ENCODE measurements at regions not wholly inside any gene's neighbourhood (a gene's known extent, or its start where the extent isn't known, plus 50 kb on each side); places are given as distances from the start of the nearest gene placed in this dataset.

- DNase-seq = peak; percentile 5
- H3K27ac ChIP-seq = no peak overlapping the region
- no peak overlapping the region for H3K4me3 ChIP-seq (ENCODE audit: low read depth, low read length)
- TF ChIP-seq, protein P1, sequence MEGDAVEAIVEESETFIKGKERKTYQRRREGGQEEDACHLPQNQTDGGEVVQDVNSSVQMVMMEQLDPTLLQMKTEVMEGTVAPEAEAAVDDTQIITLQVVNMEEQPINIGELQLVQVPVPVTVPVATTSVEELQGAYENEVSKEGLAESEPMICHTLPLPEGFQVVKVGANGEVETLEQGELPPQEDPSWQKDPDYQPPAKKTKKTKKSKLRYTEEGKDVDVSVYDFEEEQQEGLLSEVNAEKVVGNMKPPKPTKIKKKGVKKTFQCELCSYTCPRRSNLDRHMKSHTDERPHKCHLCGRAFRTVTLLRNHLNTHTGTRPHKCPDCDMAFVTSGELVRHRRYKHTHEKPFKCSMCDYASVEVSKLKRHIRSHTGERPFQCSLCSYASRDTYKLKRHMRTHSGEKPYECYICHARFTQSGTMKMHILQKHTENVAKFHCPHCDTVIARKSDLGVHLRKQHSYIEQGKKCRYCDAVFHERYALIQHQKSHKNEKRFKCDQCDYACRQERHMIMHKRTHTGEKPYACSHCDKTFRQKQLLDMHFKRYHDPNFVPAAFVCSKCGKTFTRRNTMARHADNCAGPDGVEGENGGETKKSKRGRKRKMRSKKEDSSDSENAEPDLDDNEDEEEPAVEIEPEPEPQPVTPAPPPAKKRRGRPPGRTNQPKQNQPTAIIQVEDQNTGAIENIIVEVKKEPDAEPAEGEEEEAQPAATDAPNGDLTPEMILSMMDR (IDR thresholded peaks at IDR 0.05; ENCODE audit: low read depth, low read length, missing control alignments) = no peak
- in situ Hi-C loops (cut with HindIII; ENCODE audit: low pct_ligation_motif_present, low sequenced_read_pairs) = no loop called here
- H3K27me3 ChIP-seq (replicated peaks) = no peaks in the 10 kb centered on the region
- H3K36me3 ChIP-seq (replicated peaks) = no peaks in the 10 kb centered on the region
Measured at GRCh38 chr16:56013962-56014552, 138.9 kb upstream of the CES5A start.

GRCh38 chr16:56012482-56012811, 137.3 kb upstream of the CES5A start:
- Histone ChIP-seq H3K27me3 (replicated peaks) (no peaks in the 10 kb centered on the region), H3K36me3 (replicated peaks) (no peaks in the 10 kb centered on the region), H3K27ac (no peak overlapping the region), H3K4me3 (ENCODE audit: low read depth, low read length) (no peak overlapping the region)
- no peak for DNase-seq
- TF ChIP-seq, protein P1 (IDR thresholded peaks at IDR 0.05; ENCODE audit: low read depth, low read length, missing control alignments) = no peak
- in situ Hi-C loops (cut with HindIII; ENCODE audit: low pct_ligation_motif_present, low sequenced_read_pairs) = no loop called here

- TF ChIP-seq, protein P1 (IDR thresholded peaks at IDR 0.05; ENCODE audit: low read depth, low read length, missing control alignments) = no peak
- Histone ChIP-seq H3K27me3 (replicated peaks) (no peaks in the 10 kb centered on the region), H3K36me3 (replicated peaks) (no peaks in the 10 kb centered on the region), H3K27ac (no peak overlapping the region), H3K4me3 (ENCODE audit: low read depth, low read length) (no peak overlapping the region)
- no peak for DNase-seq
- in situ Hi-C loops (cut with HindIII; ENCODE audit: low pct_ligation_motif_present, low sequenced_read_pairs) = no loop called here
Measured at GRCh38 chr16:56011808-56012481, 136.8 kb upstream of the CES5A start.

DNA sequence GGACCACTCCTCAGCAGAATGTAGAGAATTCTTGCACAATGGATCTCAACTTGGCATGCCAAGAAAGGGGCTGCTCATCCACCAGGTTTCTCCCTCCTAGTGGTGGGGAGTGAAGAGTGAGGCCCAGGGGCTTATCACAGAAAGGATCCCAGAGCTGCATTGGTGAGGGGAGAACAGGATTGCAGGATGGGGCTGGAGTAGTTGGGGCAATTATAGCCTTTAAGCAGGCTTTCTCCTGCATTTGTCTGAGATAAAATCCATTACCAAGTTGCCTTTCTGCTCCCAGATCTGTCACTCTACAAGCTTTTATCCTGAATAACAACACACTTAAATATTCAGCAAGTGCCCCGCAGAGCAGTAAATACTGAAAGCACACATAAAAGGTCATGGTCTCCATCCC, 130.8 kb upstream of the CES5A start:
- H3K27ac ChIP-seq = no peak overlapping the region
- in situ Hi-C loops (cut with HindIII; ENCODE audit: low pct_ligation_motif_present, low sequenced_read_pairs) = no loop called here
- DNase-seq = no peak

GRCh38 chr16:55999683-56000082, 124.5 kb upstream of the CES5A start:
- TF ChIP-seq, protein P1 (IDR thresholded peaks at IDR 0.05; ENCODE audit: low read depth, low read length, missing control alignments) = no peak
- Histone ChIP-seq H3K27ac (no peak overlapping the region), H3K36me3 (replicated peaks) (no peaks in the 10 kb centered on the region), H3K27me3 (replicated peaks) (no peaks in the 10 kb centered on the region), H3K4me3 (ENCODE audit: low read depth, low read length) (no peak overlapping the region)
- DNase-seq = no peak
- in situ Hi-C loops (cut with HindIII; ENCODE audit: low pct_ligation_motif_present, low sequenced_read_pairs) = no loop called here

More for the DNA sequence above, 130.8 kb upstream of the CES5A start:
- Histone ChIP-seq H3K36me3 (replicated peaks) (no peaks in the 10 kb centered on the region), H3K27me3 (replicated peaks) (no peaks in the 10 kb centered on the region), H3K4me3 (ENCODE audit: low read depth, low read length) (no peak overlapping the region)
- TF ChIP-seq, protein P1 (IDR thresholded peaks at IDR 0.05; ENCODE audit: low read depth, low read length, missing control alignments) = no peak

GRCh38 chr16:55993088-55993487, 117.9 kb upstream of the CES5A start:
- no peaks in the 10 kb centered on the region for H3K27me3 ChIP-seq (replicated peaks)
- in situ Hi-C loops (cut with HindIII; ENCODE audit: low pct_ligation_motif_present, low sequenced_read_pairs) = no loop called here
- no peaks in the 10 kb centered on the region for H3K36me3 ChIP-seq (replicated peaks)
- DNase-seq = no peak
- H3K4me3 ChIP-seq (ENCODE audit: low read depth, low read length) = no peak overlapping the region
- no peak overlapping the region for H3K27ac ChIP-seq
- TF ChIP-seq, protein P1 (IDR thresholded peaks at IDR 0.05; ENCODE audit: low read depth, low read length, missing control alignments) = no peak

All from brain microvascular endothelial cell (primary cell).